ENCODE measurements at regions not wholly inside any gene's neighbourhood (a gene's known extent, or its start where the extent isn't known, plus 50 kb on each side); places are given as distances from the start of the nearest gene placed in this dataset.
"Not testable (repeated sequence)": the region's sequence is repeated elsewhere in the genome, so short reads cannot be mapped to it uniquely, and the experiment has no call there.

GRCh38 chr16:55044201-55044975 is 113.7 kb downstream of the IRX5 start:
- no peak for DNase-seq

- no peak for DNase-seq
These were observed 114.7 kb downstream of the IRX5 start for GRCh38 chr16:55045329-55045728.

GRCh38 chr16:55045756-55046460 is 115.2 kb downstream of the IRX5 start:
- no peak for DNase-seq

- DNase-seq: no peak
These were observed 115.8 kb downstream of the IRX5 start for GRCh38 chr16:55046513-55046912.

- DNase-seq: no peak
These were observed 116.3 kb downstream of the IRX5 start for GRCh38 chr16:55046916-55047315.

GRCh38 chr16:55047331-55047730 is 116.7 kb downstream of the IRX5 start:
- DNase-seq: no peak

- no peak for DNase-seq
These were observed 117.3 kb downstream of the IRX5 start for GRCh38 chr16:55047903-55048497.

- DNase-seq: no peak
These were observed 118.1 kb downstream of the IRX5 start for GRCh38 chr16:55048745-55049144.

GRCh38 chr16:55051571-55052347 is 121.1 kb downstream of the IRX5 start:
- DNase-seq: no peak

GRCh38 chr16:55052348-55052734 is 121.7 kb downstream of the IRX5 start:
- DNase-seq: no peak

GRCh38 chr16:55052741-55053415 is 122.2 kb downstream of the IRX5 start:
- DNase-seq: no peak

GRCh38 chr16:55055262-55055661 is 124.6 kb downstream of the IRX5 start:
- no peak for DNase-seq

- DNase-seq: no peak
These were observed 126.1 kb downstream of the IRX5 start for GRCh38 chr16:55056585-55057401.

GRCh38 chr16:55057866-55058265 is 127.2 kb downstream of the IRX5 start:
- DNase-seq: no peak

GRCh38 chr16:55058576-55058975 is 127.9 kb downstream of the IRX5 start:
- no peak for DNase-seq

- no peak for DNase-seq
These were observed 128.5 kb downstream of the IRX5 start for GRCh38 chr16:55059146-55059545.

- DNase-seq: no peak
These were observed 130.5 kb downstream of the IRX5 start for GRCh38 chr16:55061126-55061525.

- no peak for DNase-seq
These were observed 131.8 kb downstream of the IRX5 start for GRCh38 chr16:55062442-55062841.

- no peak for DNase-seq
These were observed 142.3 kb downstream of the IRX5 start for GRCh38 chr16:55072976-55073375.

GRCh38 chr16:55073830-55074229 is 143.2 kb downstream of the IRX5 start:
- DNase-seq: no peak

GRCh38 chr16:55075208-55075607 is 144.5 kb downstream of the IRX5 start:
- DNase-seq: not testable (repeated sequence)

- no peak for DNase-seq
These were observed 145.4 kb downstream of the IRX5 start for GRCh38 chr16:55076053-55076452.
